ENCODE measurements at regions not wholly inside any gene's neighbourhood (a gene's known extent, or its start where the extent isn't known, plus 50 kb on each side); places are given as distances from the start of the nearest gene placed in this dataset.

DNA sequence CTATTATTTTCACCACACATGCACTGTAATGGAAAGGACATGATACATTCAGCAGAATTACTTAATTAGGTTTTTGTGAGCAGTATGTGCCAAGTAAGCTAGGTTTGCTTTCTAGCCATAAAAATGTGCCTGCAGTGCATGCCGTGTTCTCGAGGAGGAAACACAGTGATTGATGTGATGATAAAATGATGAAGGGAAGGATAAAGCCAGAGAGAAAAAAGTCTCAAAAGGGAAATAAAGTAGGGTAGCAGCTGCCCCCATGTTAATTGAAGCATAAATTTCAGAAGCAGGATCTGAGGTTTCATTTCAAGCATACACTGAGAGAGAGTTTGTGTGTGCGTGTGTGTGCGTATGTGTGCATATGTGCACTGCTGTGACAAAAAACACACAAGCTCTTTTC, 714.2 kb upstream of the C9orf72 start:
- TF ChIP-seq TCF7L2 (IDR thresholded peaks at IDR 0.05; ENCODE audit: low read depth, low read length), result no peak
- no peak for TF ChIP-seq POLR2AphosphoS5 (IDR thresholded peaks at IDR 0.05; ENCODE audit: low read depth, low read length)
- TF ChIP-seq SIN3A (IDR thresholded peaks at IDR 0.05; ENCODE audit: borderline replicate concordance, insufficient read depth, low read depth, low read length), result no peak
- TF ChIP-seq, protein P1, sequence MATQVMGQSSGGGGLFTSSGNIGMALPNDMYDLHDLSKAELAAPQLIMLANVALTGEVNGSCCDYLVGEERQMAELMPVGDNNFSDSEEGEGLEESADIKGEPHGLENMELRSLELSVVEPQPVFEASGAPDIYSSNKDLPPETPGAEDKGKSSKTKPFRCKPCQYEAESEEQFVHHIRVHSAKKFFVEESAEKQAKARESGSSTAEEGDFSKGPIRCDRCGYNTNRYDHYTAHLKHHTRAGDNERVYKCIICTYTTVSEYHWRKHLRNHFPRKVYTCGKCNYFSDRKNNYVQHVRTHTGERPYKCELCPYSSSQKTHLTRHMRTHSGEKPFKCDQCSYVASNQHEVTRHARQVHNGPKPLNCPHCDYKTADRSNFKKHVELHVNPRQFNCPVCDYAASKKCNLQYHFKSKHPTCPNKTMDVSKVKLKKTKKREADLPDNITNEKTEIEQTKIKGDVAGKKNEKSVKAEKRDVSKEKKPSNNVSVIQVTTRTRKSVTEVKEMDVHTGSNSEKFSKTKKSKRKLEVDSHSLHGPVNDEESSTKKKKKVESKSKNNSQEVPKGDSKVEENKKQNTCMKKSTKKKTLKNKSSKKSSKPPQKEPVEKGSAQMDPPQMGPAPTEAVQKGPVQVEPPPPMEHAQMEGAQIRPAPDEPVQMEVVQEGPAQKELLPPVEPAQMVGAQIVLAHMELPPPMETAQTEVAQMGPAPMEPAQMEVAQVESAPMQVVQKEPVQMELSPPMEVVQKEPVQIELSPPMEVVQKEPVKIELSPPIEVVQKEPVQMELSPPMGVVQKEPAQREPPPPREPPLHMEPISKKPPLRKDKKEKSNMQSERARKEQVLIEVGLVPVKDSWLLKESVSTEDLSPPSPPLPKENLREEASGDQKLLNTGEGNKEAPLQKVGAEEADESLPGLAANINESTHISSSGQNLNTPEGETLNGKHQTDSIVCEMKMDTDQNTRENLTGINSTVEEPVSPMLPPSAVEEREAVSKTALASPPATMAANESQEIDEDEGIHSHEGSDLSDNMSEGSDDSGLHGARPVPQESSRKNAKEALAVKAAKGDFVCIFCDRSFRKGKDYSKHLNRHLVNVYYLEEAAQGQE (IDR thresholded peaks at IDR 0.05; ENCODE audit: insufficient read depth in 1 of 2, low read depth in 2 of 2, low read length in 1 of 2), result no peak
- TF ChIP-seq, protein P2, sequence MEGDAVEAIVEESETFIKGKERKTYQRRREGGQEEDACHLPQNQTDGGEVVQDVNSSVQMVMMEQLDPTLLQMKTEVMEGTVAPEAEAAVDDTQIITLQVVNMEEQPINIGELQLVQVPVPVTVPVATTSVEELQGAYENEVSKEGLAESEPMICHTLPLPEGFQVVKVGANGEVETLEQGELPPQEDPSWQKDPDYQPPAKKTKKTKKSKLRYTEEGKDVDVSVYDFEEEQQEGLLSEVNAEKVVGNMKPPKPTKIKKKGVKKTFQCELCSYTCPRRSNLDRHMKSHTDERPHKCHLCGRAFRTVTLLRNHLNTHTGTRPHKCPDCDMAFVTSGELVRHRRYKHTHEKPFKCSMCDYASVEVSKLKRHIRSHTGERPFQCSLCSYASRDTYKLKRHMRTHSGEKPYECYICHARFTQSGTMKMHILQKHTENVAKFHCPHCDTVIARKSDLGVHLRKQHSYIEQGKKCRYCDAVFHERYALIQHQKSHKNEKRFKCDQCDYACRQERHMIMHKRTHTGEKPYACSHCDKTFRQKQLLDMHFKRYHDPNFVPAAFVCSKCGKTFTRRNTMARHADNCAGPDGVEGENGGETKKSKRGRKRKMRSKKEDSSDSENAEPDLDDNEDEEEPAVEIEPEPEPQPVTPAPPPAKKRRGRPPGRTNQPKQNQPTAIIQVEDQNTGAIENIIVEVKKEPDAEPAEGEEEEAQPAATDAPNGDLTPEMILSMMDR (IDR thresholded peaks at IDR 0.05), result no peak
- Histone ChIP-seq H3K9me3 (ENCODE audit: control insufficient read depth, insufficient read depth, low read depth, low read length) (no peaks in the 10 kb centered on the region), H3K27ac (ENCODE audit: low read length) (no peak overlapping the region), H3K4me1 (ENCODE audit: control insufficient read depth, insufficient read depth, low read length) (no peaks in the 10 kb centered on the region), H3K36me3 (ENCODE audit: control insufficient read depth, insufficient read depth, low read length) (no peaks in the 10 kb centered on the region), H3K4me3 (ENCODE audit: low read depth in 2 of 2, low read length in 2 of 2) (no peak overlapping the region), H3K27me3 (ENCODE audit: control insufficient read depth, insufficient read depth, low read length) (no peaks in the 10 kb centered on the region)
- CTCF ChIA-PET, result no interaction called here
- intact Hi-C loops (cut with micrococcal nuclease; ENCODE audit: unreplicated experiment), result no loop called here
- POLR2A ChIA-PET, result no interaction called here
- ATAC-seq (no peak), DNase-seq (ENCODE audit: low read depth, low spot score) (no peak)
- in situ Hi-C loops (cut with HindIII; ENCODE audit: low pct_unique_long_range_greater_than_20kb, low sequenced_read_pairs), result no loop called here
- BruUV-seq (replicated peaks), result no TSS peak

DNA sequence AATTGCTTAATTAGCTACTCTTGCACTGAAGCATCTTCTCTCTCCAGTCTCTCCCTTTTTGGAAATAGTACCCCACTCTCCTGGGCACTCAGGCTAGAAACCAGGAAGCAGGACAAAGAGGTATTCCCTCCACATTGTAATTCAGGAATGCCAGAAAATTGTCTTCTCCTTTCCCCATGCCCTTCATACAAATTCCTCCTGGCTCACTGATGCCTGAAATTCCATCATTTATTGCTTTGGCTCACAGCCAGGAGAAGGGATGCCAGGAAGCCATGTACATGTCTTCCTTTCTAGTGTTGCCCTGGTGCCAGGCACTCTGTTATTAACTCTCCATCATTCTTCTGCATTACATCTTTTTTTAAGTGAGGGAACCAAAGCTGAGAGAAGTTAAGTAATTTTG, 716.5 kb upstream of the C9orf72 start:
- DNase-seq (ENCODE audit: low read depth, low spot score) (no peak), ATAC-seq (no peak)
- H3K27ac ChIP-seq (ENCODE audit: low read length), result no peak overlapping the region
- TF ChIP-seq, protein P1 (IDR thresholded peaks at IDR 0.05; ENCODE audit: insufficient read depth in 1 of 2, low read depth in 2 of 2, low read length in 1 of 2), result no peak
- TF ChIP-seq SIN3A (IDR thresholded peaks at IDR 0.05; ENCODE audit: borderline replicate concordance, insufficient read depth, low read depth, low read length) (no peak), POLR2AphosphoS5 (IDR thresholded peaks at IDR 0.05; ENCODE audit: low read depth, low read length) (no peak), TCF7L2 (IDR thresholded peaks at IDR 0.05; ENCODE audit: low read depth, low read length) (no peak)
- TF ChIP-seq, protein P2 (IDR thresholded peaks at IDR 0.05), result no peak
- no peaks in the 10 kb centered on the region for H3K4me1 ChIP-seq (ENCODE audit: control insufficient read depth, insufficient read depth, low read length)
- no peaks in the 10 kb centered on the region for H3K9me3 ChIP-seq (ENCODE audit: control insufficient read depth, insufficient read depth, low read depth, low read length)
- POLR2A ChIA-PET, result no interaction called here
- H3K36me3 ChIP-seq (ENCODE audit: control insufficient read depth, insufficient read depth, low read length), result no peaks in the 10 kb centered on the region
- intact Hi-C loops (cut with micrococcal nuclease; ENCODE audit: unreplicated experiment) (no loop called here), in situ Hi-C loops (cut with HindIII; ENCODE audit: low pct_unique_long_range_greater_than_20kb, low sequenced_read_pairs) (no loop called here)
- H3K27me3 ChIP-seq (ENCODE audit: control insufficient read depth, insufficient read depth, low read length), result no peaks in the 10 kb centered on the region
- CTCF ChIA-PET, result no interaction called here
- no peak overlapping the region for H3K4me3 ChIP-seq (ENCODE audit: low read depth in 2 of 2, low read length in 2 of 2)
- BruUV-seq (replicated peaks), result no TSS peak
